ENCODE measurements at regions not wholly inside any gene's neighbourhood (a gene's known extent, or its start where the extent isn't known, plus 50 kb on each side); places are given as distances from the start of the nearest gene placed in this dataset.

GRCh38 chrY:12605426-12605825 lies 95.6 kb upstream of the USP9Y start:
- DNase-seq = no peak

GRCh38 chrY:12610861-12611260 lies 90.2 kb upstream of the USP9Y start:
- DNase-seq = no peak

DNA sequence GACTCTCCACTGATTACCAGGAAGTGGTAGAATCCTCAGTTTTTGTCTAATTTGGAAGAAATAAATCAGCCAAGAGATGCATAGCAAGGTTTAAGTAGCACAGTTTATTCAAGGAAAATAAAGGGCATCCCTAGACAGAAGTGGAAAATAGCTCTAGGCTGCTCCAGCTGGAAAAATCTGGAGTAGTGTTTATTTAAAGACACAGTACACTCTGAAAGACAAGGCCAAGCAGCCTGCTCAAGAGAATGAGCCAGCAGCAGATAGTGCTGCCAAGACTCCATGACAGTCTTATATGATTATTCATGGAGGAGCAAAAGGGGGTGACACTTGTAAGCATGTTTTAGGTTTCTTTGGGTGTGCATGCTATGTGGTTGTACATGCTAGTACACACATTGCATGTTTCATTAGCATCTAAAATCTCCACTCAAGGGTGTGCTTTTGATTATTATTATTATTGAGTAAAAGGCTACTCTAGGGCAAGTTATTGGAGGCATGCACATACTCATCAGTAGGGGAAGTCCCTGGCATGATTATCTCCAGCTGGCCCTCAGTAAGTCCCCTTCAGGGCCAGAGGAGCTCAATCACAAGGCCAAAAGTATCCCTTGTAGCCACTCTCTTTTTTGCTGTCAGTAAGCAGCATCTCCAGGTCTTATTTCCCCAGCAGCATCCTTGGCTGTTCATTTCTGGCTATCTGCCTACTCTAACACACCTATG lies 85.1 kb upstream of the USP9Y start:
- DNase-seq = no peak

- peak; percentile 3 for DNase-seq
Measured at GRCh38 chrY:12621454-12622081, 79.5 kb upstream of the USP9Y start.

GRCh38 chrY:12623204-12623603 lies 77.8 kb upstream of the USP9Y start:
- no peak for DNase-seq

DNA sequence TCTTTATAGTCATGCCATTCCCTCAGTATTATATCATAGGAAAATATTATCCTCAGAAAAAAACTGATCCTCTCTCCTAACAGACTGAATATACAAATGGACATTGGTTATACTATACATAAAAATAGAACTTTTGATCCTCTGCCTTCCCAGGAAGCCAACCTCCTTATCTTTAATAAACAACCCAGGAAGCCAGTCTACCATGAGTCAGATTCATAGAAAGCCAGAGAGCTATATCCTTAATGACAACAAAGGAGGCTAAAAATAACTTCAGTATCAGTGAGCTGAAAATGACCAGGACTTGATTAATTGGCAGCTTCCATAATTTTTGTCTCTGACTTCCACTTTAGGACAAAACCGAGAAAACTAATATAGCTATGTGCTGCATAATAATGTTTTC lies 58.0 kb upstream of the USP9Y start:
- no peak for DNase-seq

- no peak for DNase-seq
Measured at GRCh38 chrY:12643693-12644348, 57.2 kb upstream of the USP9Y start.

DNA sequence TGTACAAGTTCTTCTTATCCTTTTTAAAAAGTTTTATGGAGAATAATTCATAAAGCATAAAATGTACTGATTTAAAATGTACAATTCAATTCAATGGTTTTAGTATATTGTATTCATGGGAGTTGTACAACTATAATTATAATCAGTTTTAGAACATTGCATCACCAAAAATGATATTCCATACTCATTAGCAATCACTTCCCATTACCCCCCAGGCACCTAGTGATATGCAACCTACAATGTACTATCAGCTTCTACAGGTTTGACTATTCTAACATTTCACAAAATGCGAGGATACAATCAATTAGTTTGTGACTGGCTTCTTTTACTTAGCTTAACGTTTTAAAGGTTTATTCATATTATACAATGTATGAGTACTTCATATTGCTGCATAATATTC lies 49.9 kb upstream of the USP9Y start:
- no peak for DNase-seq

All from eye (tissue), 1 donor.